NCI-H146 (cell line): ENCODE measurements at regions not wholly inside any gene's neighbourhood (a gene's known extent, or its start where the extent isn't known, plus 50 kb on each side); places are given as distances from the start of the nearest gene placed in this dataset.
"Not testable (repeated sequence)": the region's sequence is repeated elsewhere in the genome, so short reads cannot be mapped to it uniquely, and the experiment has no call there.

Source experiments
- DNase-seq: peaks from one replicate; lab custom pipeline; 2025; lab: John Stamatoyannopoulos, UW

- no peak for DNase-seq
Observed at GRCh38 chr19:30943101-30943843, 406.0 kb downstream of the TSHZ3 start.

- DNase-seq = no peak
Observed at GRCh38 chr19:30942636-30943035, 406.6 kb downstream of the TSHZ3 start.

- no peak for DNase-seq
Observed at GRCh38 chr19:30941591-30941990, 407.6 kb downstream of the TSHZ3 start.

- DNase-seq = no peak
Observed at GRCh38 chr19:30936276-30936675, 413.0 kb downstream of the TSHZ3 start.

GRCh38 chr19:30935146-30935545 lies 414.1 kb downstream of the TSHZ3 start:
- no peak for DNase-seq

GRCh38 chr19:30933454-30933853 lies 415.8 kb downstream of the TSHZ3 start:
- not testable (repeated sequence) for DNase-seq

- DNase-seq = no peak
Observed at GRCh38 chr19:30932854-30933253, 416.4 kb downstream of the TSHZ3 start.

- DNase-seq = no peak
Observed at GRCh38 chr19:30930941-30931706, 418.1 kb downstream of the TSHZ3 start.

GRCh38 chr19:30927705-30928104 lies 421.5 kb downstream of the TSHZ3 start:
- DNase-seq = no peak

- no peak for DNase-seq
Observed at GRCh38 chr19:30924670-30925069, 424.6 kb downstream of the TSHZ3 start.

- DNase-seq = no peak
Observed at GRCh38 chr19:30924069-30924636, 425.1 kb downstream of the TSHZ3 start.

GRCh38 chr19:30923621-30924020 lies 425.6 kb downstream of the TSHZ3 start:
- DNase-seq = no peak

GRCh38 chr19:30923096-30923495 lies 426.1 kb downstream of the TSHZ3 start:
- DNase-seq = no peak

- no peak for DNase-seq
Observed at GRCh38 chr19:30920222-30920621, 429.0 kb downstream of the TSHZ3 start.

GRCh38 chr19:30919737-30920136 lies 429.5 kb downstream of the TSHZ3 start:
- DNase-seq = no peak

GRCh38 chr19:30916238-30916637 lies 433.0 kb downstream of the TSHZ3 start:
- no peak for DNase-seq

GRCh38 chr19:30911491-30911890 lies 437.7 kb downstream of the TSHZ3 start:
- DNase-seq = no peak

- DNase-seq = no peak
Observed at GRCh38 chr19:30910485-30911240, 438.6 kb downstream of the TSHZ3 start.

GRCh38 chr19:30909216-30909615 lies 440.0 kb downstream of the TSHZ3 start:
- no peak for DNase-seq

GRCh38 chr19:30908262-30908771 lies 440.9 kb downstream of the TSHZ3 start:
- DNase-seq = no peak

GRCh38 chr19:30906871-30907270 lies 442.4 kb downstream of the TSHZ3 start:
- no peak for DNase-seq

- no peak for DNase-seq
Observed at GRCh38 chr19:30900051-30900450, 449.2 kb downstream of the TSHZ3 start.
